ENCODE measurements at regions not wholly inside any gene's neighbourhood (a gene's known extent, or its start where the extent isn't known, plus 50 kb on each side); places are given as distances from the start of the nearest gene placed in this dataset.

- Histone ChIP-seq H3K27ac (no peak overlapping the region), H3K4me1 (replicated peaks; ENCODE audit: insufficient read depth) (no peaks in the 10 kb centered on the region), H3K27me3 (ENCODE audit: insufficient read depth, low read depth) (peaks cover 55% of the 10 kb centered on the region), H3F3A (ENCODE audit: insufficient read depth, low read depth) (no peaks in the 10 kb centered on the region), H3K9me3 (ENCODE audit: insufficient read depth, low read depth) (peaks cover 5% of the 10 kb centered on the region; the same call in 1 of the 2 replicates), H3K79me2 (ENCODE audit: low read depth) (no peaks in the 10 kb centered on the region), H4K20me1 (ENCODE audit: insufficient read depth) (no peaks in the 10 kb centered on the region), H2AFZ (no peak overlapping the region), H3K9me2 (ENCODE audit: insufficient read depth) (no peaks in the 10 kb centered on the region), H3K36me3 (ENCODE audit: low read depth) (no peaks in the 10 kb centered on the region), H3K4me2 (no peak overlapping the region), H3K4me3 (no peak overlapping the region)
- intact Hi-C loops (cut with micrococcal nuclease; ENCODE audit: unreplicated experiment) = no loop called here
- TF ChIP-seq CTCF (conservative IDR thresholded peaks at IDR 0.05) (no peak), EZH2 (IDR thresholded peaks at IDR 0.05; ENCODE audit: low read depth) (no peak)
- DNase-seq = no peak
- POLR2A ChIA-PET (ENCODE audit: unreplicated experiment) = no interaction called here
- no TSS peak for BruUV-seq (replicated peaks)
- CTCF ChIA-PET = no interaction called here
Observed at GRCh38 chr1:230578616-230579015, 63.7 kb upstream of the COG2 start.

- no peak for DNase-seq
- BruUV-seq (replicated peaks) = no TSS peak
- Histone ChIP-seq H3K4me3 (no peak overlapping the region), H3F3A (ENCODE audit: insufficient read depth, low read depth) (no peaks in the 10 kb centered on the region), H4K20me1 (ENCODE audit: insufficient read depth) (no peaks in the 10 kb centered on the region), H3K27me3 (ENCODE audit: insufficient read depth, low read depth) (peaks cover 46% of the 10 kb centered on the region), H3K27ac (no peak overlapping the region), H3K79me2 (ENCODE audit: low read depth) (no peaks in the 10 kb centered on the region), H3K9me3 (ENCODE audit: insufficient read depth, low read depth) (peaks cover 5% of the 10 kb centered on the region; the same call in 1 of the 2 replicates), H2AFZ (no peak overlapping the region), H3K36me3 (ENCODE audit: low read depth) (no peaks in the 10 kb centered on the region), H3K4me1 (replicated peaks; ENCODE audit: insufficient read depth) (0 out of 2 replicates have a peak, but pooled peaks cover 5% of the 10 kb centered on the region), H3K9me2 (ENCODE audit: insufficient read depth) (no peaks in the 10 kb centered on the region), H3K4me2 (no peak overlapping the region)
- intact Hi-C loops (cut with micrococcal nuclease; ENCODE audit: unreplicated experiment) = no loop called here
- POLR2A ChIA-PET (ENCODE audit: unreplicated experiment) = no interaction called here
- CTCF ChIA-PET = no interaction called here
- TF ChIP-seq EZH2 (IDR thresholded peaks at IDR 0.05; ENCODE audit: low read depth) = no peak
- no peak for TF ChIP-seq CTCF (conservative IDR thresholded peaks at IDR 0.05)
Observed at GRCh38 chr1:230577537-230577936, 64.7 kb upstream of the COG2 start.

- ChIA-PET CTCF (no interaction called here), POLR2A (ENCODE audit: unreplicated experiment) (interaction anchor here (0.6 to 0.7 kb wide), 2 partner anchors 13 to 813 kb away, joined by 4 to 14 read pairs; no protein-coding TSS in a partner anchor)
- H4K20me1 ChIP-seq (ENCODE audit: insufficient read depth) = no peaks in the 10 kb centered on the region
- no peak overlapping the region for H3K4me2 ChIP-seq
- H3K4me3 ChIP-seq = no peak overlapping the region
- no peak for TF ChIP-seq EZH2 (IDR thresholded peaks at IDR 0.05; ENCODE audit: low read depth)
- H3K36me3 ChIP-seq (ENCODE audit: low read depth) = no peaks in the 10 kb centered on the region
- no peaks in the 10 kb centered on the region for H3K79me2 ChIP-seq (ENCODE audit: low read depth)
- no peaks in the 10 kb centered on the region for H3K9me3 ChIP-seq (ENCODE audit: insufficient read depth, low read depth)
- no peak overlapping the region for H3K27ac ChIP-seq
- BruUV-seq (replicated peaks) = no TSS peak
- H2AFZ ChIP-seq = no peak overlapping the region
- 0 out of 2 replicates have a peak, but pooled peaks cover 6% of the 10 kb centered on the region for H3K4me1 ChIP-seq (replicated peaks; ENCODE audit: insufficient read depth)
- peaks cover 31% of the 10 kb centered on the region for H3K27me3 ChIP-seq (ENCODE audit: insufficient read depth, low read depth)
- intact Hi-C loops (cut with micrococcal nuclease; ENCODE audit: unreplicated experiment) = no loop called here
- H3K9me2 ChIP-seq (ENCODE audit: insufficient read depth) = no peaks in the 10 kb centered on the region
- no peak for DNase-seq
- H3F3A ChIP-seq (ENCODE audit: insufficient read depth, low read depth) = no peaks in the 10 kb centered on the region
Observed at GRCh38 chr1:230575886-230576500, 66.3 kb upstream of the COG2 start.

- ChIA-PET POLR2A (ENCODE audit: unreplicated experiment) (no interaction called here), CTCF (no interaction called here)
- no peaks in the 10 kb centered on the region for H3F3A ChIP-seq (ENCODE audit: insufficient read depth, low read depth)
- H3K36me3 ChIP-seq (ENCODE audit: low read depth) = no peaks in the 10 kb centered on the region
- H3K4me1 ChIP-seq (replicated peaks; ENCODE audit: insufficient read depth) = 0 out of 2 replicates have a peak, but pooled peaks cover 6% of the 10 kb centered on the region
- intact Hi-C loops (cut with micrococcal nuclease; ENCODE audit: unreplicated experiment) = no loop called here
- TF ChIP-seq CTCF (conservative IDR thresholded peaks at IDR 0.05) = no peak
- no peak for TF ChIP-seq EZH2 (IDR thresholded peaks at IDR 0.05; ENCODE audit: low read depth)
- H3K27ac ChIP-seq = no peak overlapping the region
- H3K4me3 ChIP-seq = no peak overlapping the region
- H3K9me2 ChIP-seq (ENCODE audit: insufficient read depth) = no peaks in the 10 kb centered on the region
- DNase-seq = no peak
- H3K79me2 ChIP-seq (ENCODE audit: low read depth) = no peaks in the 10 kb centered on the region
- BruUV-seq (replicated peaks) = no TSS peak
- H3K4me2 ChIP-seq = no peak overlapping the region
- no peaks in the 10 kb centered on the region for H4K20me1 ChIP-seq (ENCODE audit: insufficient read depth)
- no peak overlapping the region for H2AFZ ChIP-seq
- H3K9me3 ChIP-seq (ENCODE audit: insufficient read depth, low read depth) = no peaks in the 10 kb centered on the region
- peaks cover 25% of the 10 kb centered on the region for H3K27me3 ChIP-seq (ENCODE audit: insufficient read depth, low read depth)
Observed at GRCh38 chr1:230574502-230574901, 67.8 kb upstream of the COG2 start.
